ENCODE measurements at regions not wholly inside any gene's neighbourhood (a gene's known extent, or its start where the extent isn't known, plus 50 kb on each side); places are given as distances from the start of the nearest gene placed in this dataset.

DNA sequence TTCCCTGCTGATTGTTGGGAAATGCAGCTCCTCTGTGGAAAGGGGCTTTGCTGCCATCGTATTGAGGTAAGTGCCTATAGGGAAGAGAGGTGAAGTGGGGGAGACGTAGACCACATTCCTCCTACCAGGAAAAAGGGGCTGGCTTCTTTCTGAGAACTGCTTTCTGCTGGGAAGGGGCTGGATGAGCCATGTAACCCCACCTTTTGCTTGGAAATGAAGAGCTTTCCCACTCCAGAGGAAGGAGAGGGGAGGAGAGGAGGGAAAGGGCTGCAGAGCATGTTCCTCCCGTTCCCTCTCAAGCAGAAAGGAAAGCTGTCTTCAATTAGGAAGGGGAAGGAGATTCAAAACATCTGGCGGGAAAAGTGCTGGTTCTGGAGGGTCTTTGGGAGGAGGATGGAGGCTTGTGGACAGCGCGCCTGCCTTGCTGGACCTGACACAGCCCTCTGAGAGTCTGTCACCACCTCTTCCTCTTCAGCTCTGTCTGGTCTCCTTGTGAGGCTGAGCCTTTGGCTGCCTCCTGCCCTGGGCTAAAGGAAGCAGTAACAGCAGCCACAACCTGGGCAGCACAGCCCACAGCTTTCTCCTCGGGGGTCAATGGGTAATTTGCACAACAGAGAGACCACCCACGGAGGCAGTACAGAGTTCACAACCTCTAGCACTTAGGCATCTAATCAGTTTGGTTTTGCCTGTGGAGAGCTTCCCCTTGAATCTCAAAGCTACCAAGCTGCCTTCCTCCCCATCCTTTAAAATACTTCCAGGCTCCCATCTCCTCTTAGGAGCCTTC is 410.0 kb upstream of the TNP1 start:
- H3K27ac Mint-ChIP-seq (ENCODE audit: unreplicated experiment), result no peak overlapping the region
- DNase-seq (ENCODE audit: low spot score), result no peak
- H3K4me3 Mint-ChIP-seq (ENCODE audit: unreplicated experiment), result no peak overlapping the region
- peaks cover 7% of the 10 kb centered on the region for H3K9me3 Mint-ChIP-seq (ENCODE audit: unreplicated experiment)
- H3K4me1 Mint-ChIP-seq (ENCODE audit: unreplicated experiment), result peaks cover 6% of the 10 kb centered on the region
- TF ChIP-seq, protein P1, sequence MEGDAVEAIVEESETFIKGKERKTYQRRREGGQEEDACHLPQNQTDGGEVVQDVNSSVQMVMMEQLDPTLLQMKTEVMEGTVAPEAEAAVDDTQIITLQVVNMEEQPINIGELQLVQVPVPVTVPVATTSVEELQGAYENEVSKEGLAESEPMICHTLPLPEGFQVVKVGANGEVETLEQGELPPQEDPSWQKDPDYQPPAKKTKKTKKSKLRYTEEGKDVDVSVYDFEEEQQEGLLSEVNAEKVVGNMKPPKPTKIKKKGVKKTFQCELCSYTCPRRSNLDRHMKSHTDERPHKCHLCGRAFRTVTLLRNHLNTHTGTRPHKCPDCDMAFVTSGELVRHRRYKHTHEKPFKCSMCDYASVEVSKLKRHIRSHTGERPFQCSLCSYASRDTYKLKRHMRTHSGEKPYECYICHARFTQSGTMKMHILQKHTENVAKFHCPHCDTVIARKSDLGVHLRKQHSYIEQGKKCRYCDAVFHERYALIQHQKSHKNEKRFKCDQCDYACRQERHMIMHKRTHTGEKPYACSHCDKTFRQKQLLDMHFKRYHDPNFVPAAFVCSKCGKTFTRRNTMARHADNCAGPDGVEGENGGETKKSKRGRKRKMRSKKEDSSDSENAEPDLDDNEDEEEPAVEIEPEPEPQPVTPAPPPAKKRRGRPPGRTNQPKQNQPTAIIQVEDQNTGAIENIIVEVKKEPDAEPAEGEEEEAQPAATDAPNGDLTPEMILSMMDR (IDR thresholded peaks at IDR 0.05; ENCODE audit: unreplicated experiment), result no peak
- peaks cover 11% of the 10 kb centered on the region for H3K36me3 Mint-ChIP-seq (ENCODE audit: low read depth, unreplicated experiment)
- H3K27me3 Mint-ChIP-seq (ENCODE audit: unreplicated experiment), result peaks cover 5% of the 10 kb centered on the region

- H3K27ac Mint-ChIP-seq (ENCODE audit: unreplicated experiment), result no peak overlapping the region
- TF ChIP-seq, protein P1 (IDR thresholded peaks at IDR 0.05; ENCODE audit: unreplicated experiment), result no peak
- DNase-seq (ENCODE audit: low spot score), result no peak
- peaks cover 11% of the 10 kb centered on the region for H3K36me3 Mint-ChIP-seq (ENCODE audit: low read depth, unreplicated experiment)
- H3K9me3 Mint-ChIP-seq (ENCODE audit: unreplicated experiment), result peaks cover 7% of the 10 kb centered on the region
- H3K27me3 Mint-ChIP-seq (ENCODE audit: unreplicated experiment), result peaks cover 4% of the 10 kb centered on the region
- H3K4me3 Mint-ChIP-seq (ENCODE audit: unreplicated experiment), result no peak overlapping the region
- peaks cover 6% of the 10 kb centered on the region for H3K4me1 Mint-ChIP-seq (ENCODE audit: unreplicated experiment)
These were observed 409.1 kb upstream of the TNP1 start for GRCh38 chr2:217268978-217269377.

GRCh38 chr2:217267758-217268157 is 407.9 kb upstream of the TNP1 start:
- Mint-ChIP-seq H3K27me3 (ENCODE audit: unreplicated experiment) (peaks cover 2% of the 10 kb centered on the region), H3K27ac (ENCODE audit: unreplicated experiment) (no peak overlapping the region)
- DNase-seq (ENCODE audit: low spot score), result no peak

DNA sequence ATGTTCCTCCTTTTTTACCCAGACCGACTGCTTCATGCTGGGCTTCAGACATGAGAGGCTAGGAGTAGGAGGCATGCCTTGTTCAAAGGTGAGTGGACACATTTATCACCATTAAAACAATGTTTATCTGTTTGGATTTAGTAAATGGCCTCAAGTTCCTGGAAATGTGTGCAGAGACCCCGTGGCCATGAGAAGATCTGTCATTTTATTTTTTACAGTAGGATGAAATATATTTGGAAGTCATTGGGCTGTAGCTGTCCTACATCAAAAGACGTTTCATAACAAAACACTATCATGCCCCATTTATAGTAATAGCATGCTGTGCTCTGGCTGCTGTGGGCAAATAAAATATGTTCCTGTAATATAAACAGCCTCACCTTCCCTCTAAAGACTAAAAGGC is 403.9 kb upstream of the TNP1 start:
- no peak overlapping the region for H3K4me3 Mint-ChIP-seq (ENCODE audit: unreplicated experiment)
- H3K4me1 Mint-ChIP-seq (ENCODE audit: unreplicated experiment), result no peaks in the 10 kb centered on the region
- H3K9me3 Mint-ChIP-seq (ENCODE audit: unreplicated experiment), result peaks cover 7% of the 10 kb centered on the region
- H3K36me3 Mint-ChIP-seq (ENCODE audit: low read depth, unreplicated experiment), result peaks cover 11% of the 10 kb centered on the region
- no peak for DNase-seq (ENCODE audit: low spot score)
- peaks cover 2% of the 10 kb centered on the region for H3K27me3 Mint-ChIP-seq (ENCODE audit: unreplicated experiment)
- TF ChIP-seq, protein P1 (IDR thresholded peaks at IDR 0.05; ENCODE audit: unreplicated experiment), result no peak
- no peak overlapping the region for H3K27ac Mint-ChIP-seq (ENCODE audit: unreplicated experiment)

More at GRCh38 chr2:217267758-217268157, 407.9 kb upstream of the TNP1 start:
- H3K9me3 Mint-ChIP-seq (ENCODE audit: unreplicated experiment), result peaks cover 7% of the 10 kb centered on the region
- H3K4me1 Mint-ChIP-seq (ENCODE audit: unreplicated experiment), result peaks cover 6% of the 10 kb centered on the region
- no peak overlapping the region for H3K4me3 Mint-ChIP-seq (ENCODE audit: unreplicated experiment)
- TF ChIP-seq, protein P1 (IDR thresholded peaks at IDR 0.05; ENCODE audit: unreplicated experiment), result no peak
- peaks cover 11% of the 10 kb centered on the region for H3K36me3 Mint-ChIP-seq (ENCODE audit: low read depth, unreplicated experiment)

- H3K9me3 Mint-ChIP-seq (ENCODE audit: unreplicated experiment), result peaks cover 7% of the 10 kb centered on the region
- TF ChIP-seq, protein P1 (IDR thresholded peaks at IDR 0.05; ENCODE audit: unreplicated experiment), result no peak
- H3K27ac Mint-ChIP-seq (ENCODE audit: unreplicated experiment), result no peak overlapping the region
- H3K4me3 Mint-ChIP-seq (ENCODE audit: unreplicated experiment), result no peak overlapping the region
- peaks cover 4% of the 10 kb centered on the region for H3K27me3 Mint-ChIP-seq (ENCODE audit: unreplicated experiment)
- H3K4me1 Mint-ChIP-seq (ENCODE audit: unreplicated experiment), result no peaks in the 10 kb centered on the region
- H3K36me3 Mint-ChIP-seq (ENCODE audit: low read depth, unreplicated experiment), result peaks cover 9% of the 10 kb centered on the region
- no peak for DNase-seq (ENCODE audit: low spot score)
These were observed 403.0 kb upstream of the TNP1 start for GRCh38 chr2:217262911-217263310.
